H1 (cell line): ENCODE measurements at regions not wholly inside any gene's neighbourhood (a gene's known extent, or its start where the extent isn't known, plus 50 kb on each side); places are given as distances from the start of the nearest gene placed in this dataset.

ENCODE experiments used
- CTCF ChIA-PET: fragments of 300-600 bp; sonication (Branson Sonifier 250); formaldehyde crosslinking; loops from one replicate; lab custom pipeline; 2021; ENCODE audit not compliant: partially characterized antibody; lab: Charles Lee
- POLR2A ChIA-PET: fragments of 300-600 bp; sonication (Branson Sonifier 250); formaldehyde crosslinking; loops from one replicate; lab custom pipeline; 2021; ENCODE audit warnings: inconsistent platforms; ENCODE audit not compliant: partially characterized antibody; lab: Charles Lee
- DNase-seq, 2 experiments: peaks; one replicate each; pipeline versions ENCODE4 v3.0.0 to v3.0.0-alpha.2; 2010 to 2022; ENCODE audit warnings: low spot score in 2 of 2, low read depth in 1 of 2, mixed read lengths in 1 of 2
- FAIRE-seq: peaks from 2 replicates; lab custom pipeline; 2011; peaks lifted over from hg19 to GRCh38; lab: Jason Lieb, UNC
- H2AFZ ChIP-seq: 2 replicates; pipeline ENCODE4 v1.8.1; 2012; ENCODE audit warnings: low read length, inconsistent platforms
- H2AK5ac ChIP-seq: 2 replicates; pipeline ENCODE4 v1.6.1; 2013; ENCODE audit warnings: low read depth, low read length
- H2BK120ac ChIP-seq: replicated peaks from 2 replicates; pipeline ENCODE3; 2013; ENCODE audit warnings: low read depth, low read length, inconsistent platforms
- H2BK12ac ChIP-seq: 2 replicates; pipeline ENCODE4 v1.6.1; 2013; ENCODE audit warnings: low read depth, low read length
- H2BK15ac ChIP-seq: 2 replicates; pipeline ENCODE4 v1.6.1; 2013; ENCODE audit warnings: low read length
- H2BK20ac ChIP-seq: 2 replicates; pipeline ENCODE4 v1.6.1; 2013; ENCODE audit warnings: low read length
- H2BK5ac ChIP-seq: 2 replicates; pipeline ENCODE4 v1.6.1; 2013; ENCODE audit warnings: low read depth, low read length
- H3K14ac ChIP-seq: 2 replicates; pipeline ENCODE4 v1.6.1; 2013; ENCODE audit warnings: inconsistent platforms; ENCODE audit not compliant: insufficient read length
- H3K18ac ChIP-seq: 2 replicates; pipeline ENCODE4 v1.6.1; 2013; ENCODE audit warnings: low read length; ENCODE audit errors: extremely low read depth
- H3K23ac ChIP-seq: 2 replicates; pipeline ENCODE4 v1.6.1; 2013; ENCODE audit warnings: inconsistent platforms; ENCODE audit not compliant: insufficient read length
- H3K23me2 ChIP-seq: 2 replicates; pipeline ENCODE4 v1.6.1; 2013; ENCODE audit warnings: low read depth, low read length
- H3K27ac ChIP-seq: 2 replicates; pipeline ENCODE4 v1.6.1; 2011; ENCODE audit warnings: low read depth, low read length, inconsistent platforms
- H3K27me3 ChIP-seq, 4 experiments: replicated peaks in 1 of 4; 1 replicate in 1 of 4; 2 replicates in 3 of 4; pipeline versions ENCODE4 v1.6.1 to v1.8.1; 2011 to 2013; ENCODE audit warnings: low read length in 3 of 4, mild to moderate bottlenecking in 3 of 4, inconsistent platforms in 2 of 4, mixed read lengths in 2 of 4, moderate library complexity in 1 of 4; ENCODE audit not compliant: control insufficient read depth in 3 of 4, insufficient read depth in 3 of 4; ENCODE audit errors: extremely low read depth in 1 of 4
- H3K36me3 ChIP-seq, 4 experiments: 2 replicates each; pipeline versions ENCODE4 v1.6.1 to v1.8.1; 2011 to 2013; ENCODE audit warnings: mild to moderate bottlenecking in 4 of 4, low read length in 3 of 4, moderate library complexity in 2 of 4, control low read depth in 1 of 4, inconsistent platforms in 1 of 4; ENCODE audit not compliant: insufficient read depth in 4 of 4, control insufficient read depth in 2 of 4
- H3K4ac ChIP-seq: replicated peaks from 2 replicates; pipeline ENCODE3; 2013; ENCODE audit warnings: low read length, low read depth, mixed read lengths, inconsistent platforms; ENCODE audit not compliant: insufficient read length
- H3K4me1 ChIP-seq, 4 experiments: replicated peaks in 1 of 4; 1 replicate in 1 of 4; 2 replicates in 3 of 4; pipeline versions ENCODE4 v1.6.1 to v1.8.1; 2011 to 2013; ENCODE audit warnings: low read length in 3 of 4, inconsistent platforms in 2 of 4, mixed read lengths in 1 of 4; ENCODE audit not compliant: insufficient read depth in 4 of 4, control insufficient read depth in 3 of 4
- H3K4me2 ChIP-seq, 2 experiments: 2 replicates each; pipeline versions ENCODE4 v1.6.1 to v1.8.1; 2011 to 2013; ENCODE audit warnings: low read depth in 2 of 2, low read length in 2 of 2, control low read depth in 1 of 2, inconsistent platforms in 1 of 2, mild to moderate bottlenecking in 1 of 2; ENCODE audit not compliant: insufficient read depth in 1 of 2
- H3K4me3 ChIP-seq, 4 experiments: fragments of 200-600, 300-600 bp in 1 of 4; sonication (generic), shearing (Covaris generic), sonication (Bioruptor Twin) in 1 of 4; 2 replicates each; pipeline versions ENCODE4 v1.5.1 to v1.8.1; 2011 to 2016; ENCODE audit warnings: low read length in 4 of 4, low read depth in 3 of 4, control low read depth in 2 of 4, inconsistent platforms in 2 of 4, mild to moderate bottlenecking in 2 of 4, mixed read lengths in 1 of 4, moderate library complexity in 1 of 4; ENCODE audit not compliant: insufficient read depth in 2 of 4; ENCODE audit errors: extremely low read depth in 1 of 4
- H3K56ac ChIP-seq: replicated peaks from 2 replicates; pipeline ENCODE3; 2013; ENCODE audit warnings: low read depth, mild to moderate bottlenecking, mixed read lengths, low read length, inconsistent platforms; ENCODE audit not compliant: insufficient read length
- H3K79me1 ChIP-seq: 2 replicates; pipeline ENCODE4 v1.6.1; 2013; ENCODE audit warnings: low read depth, low read length, control low read depth
- H3K79me2 ChIP-seq, 2 experiments: 2 replicates each; pipeline versions ENCODE4 v1.6.1 to v1.8.1; 2012 to 2013; ENCODE audit warnings: low read length in 2 of 2, mild to moderate bottlenecking in 2 of 2, inconsistent platforms in 1 of 2; ENCODE audit not compliant: insufficient read depth in 2 of 2, control insufficient read depth in 1 of 2
- H3K9ac ChIP-seq, 4 experiments: replicated peaks in 1 of 4; 1 replicate in 1 of 4; 2 replicates in 3 of 4; pipeline versions ENCODE4 v1.6.1 to v1.8.1; 2011 to 2013; ENCODE audit warnings: low read depth in 3 of 4, low read length in 3 of 4, control low read depth in 2 of 4, mild to moderate bottlenecking in 2 of 4, moderate library complexity in 2 of 4, inconsistent platforms in 1 of 4; ENCODE audit errors: extremely low read depth in 1 of 4
- H3K9me3 ChIP-seq, 2 experiments: 2 replicates each; pipeline versions ENCODE4 v1.6.1 to v1.8.1; 2012 to 2013; ENCODE audit warnings: mild to moderate bottlenecking in 2 of 2, moderate library complexity in 2 of 2, control low read depth in 1 of 2, inconsistent platforms in 1 of 2, low read depth in 1 of 2, low read length in 1 of 2, mixed read lengths in 1 of 2; ENCODE audit not compliant: insufficient read depth in 2 of 2
- H4K20me1 ChIP-seq, 2 experiments: replicated peaks in 1 of 2; 2 replicates each; pipeline versions ENCODE3 to v1.8.1; 2011 to 2013; ENCODE audit warnings: inconsistent platforms in 2 of 2, low read length in 2 of 2, mild to moderate bottlenecking in 1 of 2; ENCODE audit not compliant: insufficient read depth in 2 of 2, control insufficient read depth in 1 of 2
- H4K5ac ChIP-seq: 2 replicates; pipeline ENCODE4 v1.6.1; 2013; ENCODE audit warnings: low read length, low read depth, mixed read lengths, inconsistent platforms; ENCODE audit not compliant: insufficient read length
- H4K8ac ChIP-seq: 2 replicates; pipeline ENCODE4 v1.8.0; 2013; ENCODE audit warnings: mild to moderate bottlenecking, moderate library complexity, low read length, inconsistent platforms; ENCODE audit not compliant: insufficient read depth; ENCODE audit errors: extremely low read depth
- H4K91ac ChIP-seq: replicated peaks from 2 replicates; pipeline ENCODE3; 2013; ENCODE audit warnings: low read length, mixed read lengths, inconsistent platforms; ENCODE audit not compliant: insufficient read length
- CREB1 ChIP-seq: IDR thresholded peaks from 2 replicates; pipeline ENCODE4 v1.6.1; 2012; ENCODE audit warnings: inconsistent platforms
- MAFK ChIP-seq: IDR thresholded peaks from 2 replicates; pipeline ENCODE4 v1.6.1; 2012; ENCODE audit warnings: low read depth, mild to moderate bottlenecking, improper control_type of control experiment, low read length
- PHF8 ChIP-seq: fragments of 200-600 bp; sonication (generic); conservative IDR thresholded peaks from 2 replicates; pipeline ENCODE4 v1.7.1; 2012; ENCODE audit warnings: low read depth, mild to moderate bottlenecking, inconsistent platforms, low read length, moderate library complexity
- POLR2A ChIP-seq, 2 experiments: IDR thresholded peaks; 1 replicate in 1 of 2; 2 replicates in 1 of 2; pipeline ENCODE4 v1.6.1; 2011; ENCODE audit warnings: low read depth in 2 of 2, low read length in 2 of 2, mild to moderate bottlenecking in 2 of 2; ENCODE audit errors: control extremely low read depth in 1 of 2
- RBBP5 ChIP-seq: IDR thresholded peaks from 2 replicates; pipeline ENCODE4 v1.7.1; 2012; ENCODE audit warnings: low read depth, mild to moderate bottlenecking, inconsistent platforms, low read length, moderate library complexity, borderline replicate concordance
- SAP30 ChIP-seq: fragments of 300-600 bp; sonication (generic); IDR thresholded peaks from 2 replicates; pipeline ENCODE4 v1.7.1; 2012; ENCODE audit warnings: low read length, moderate library complexity, mild to moderate bottlenecking, inconsistent platforms; ENCODE audit not compliant: insufficient read depth, insufficient replicate concordance
- SUZ12 ChIP-seq: fragments of 200-600 bp; sonication (generic); IDR thresholded peaks from 2 replicates; pipeline ENCODE4 v1.6.1; 2012; ENCODE audit warnings: mild to moderate bottlenecking, inconsistent platforms, low read length, moderate library complexity, mixed read lengths
- TAF7 ChIP-seq: optimal IDR thresholded peaks from 2 replicates; pipeline ENCODE3; 2011; ENCODE audit warnings: low read depth, mild to moderate bottlenecking, inconsistent platforms, low read length, moderate library complexity, borderline replicate concordance

- Histone ChIP-seq H3K4ac (no peak overlapping the region), H3K9me3 (no peaks in the 10 kb centered on the region), H4K8ac (no peak overlapping the region), H3K4me1 (peaks cover 0 to 3% (median 2%) of the 10 kb centered on the region in 4 experiments; a peak in 2 of 7 replicates), H3K56ac (no peak overlapping the region), H3K23me2 (no peaks in the 10 kb centered on the region), H3K4me2 (no peak overlapping the region), H4K91ac (no peak overlapping the region), H3K9ac (no peak overlapping the region), H3K36me3 (no peaks in the 10 kb centered on the region), H3K4me3 (no peak overlapping the region), H3K79me1 (no peaks in the 10 kb centered on the region), H2BK15ac (no peak overlapping the region), H2AK5ac (no peak overlapping the region), H2AFZ (no peak overlapping the region), H2BK12ac (no peak overlapping the region), H4K20me1 (no peaks in the 10 kb centered on the region), H3K27ac (no peak overlapping the region), H3K14ac (no peak overlapping the region), H3K18ac (no peak overlapping the region), H3K27me3 (no peaks in the 10 kb centered on the region), H2BK120ac (no peak overlapping the region), H4K5ac (no peak overlapping the region), H3K23ac (no peak overlapping the region), H2BK20ac (no peak overlapping the region), H3K79me2 (no peaks in the 10 kb centered on the region), H2BK5ac (no peak overlapping the region)
- DNase-seq, result no peak
- CTCF ChIA-PET, result interaction anchor here (2.0 kb wide), 1 partner anchor 63 kb away, joined by 4 read pairs; no protein-coding TSS in a partner anchor
- TF ChIP-seq SAP30 (no peak), SUZ12 (no peak), POLR2A (IDR thresholded peaks at IDR 0.05; ENCODE audit: control extremely low read depth in 1 of 2, low read depth in 2 of 2, low read length in 2 of 2) (no peak), TAF7 (no peak), RBBP5 (no peak), CREB1 (no peak), PHF8 (no peak), MAFK (no peak)
- FAIRE-seq, result no peak
- POLR2A ChIA-PET, result no interaction called here
Measured at GRCh38 chr6:77403424-77403823, 59.9 kb downstream of the HTR1B start.
